Peyer's patch (tissue), 4 donors: ENCODE measurements at regions not wholly inside any gene's neighbourhood (a gene's known extent, or its start where the extent isn't known, plus 50 kb on each side); places are given as distances from the start of the nearest gene placed in this dataset.

Source experiments
- DNase-seq, 3 donors: peaks; one replicate each; pipeline ENCODE4 v3.0.0-alpha.2; 2017 to 2019
- H3K27ac ChIP-seq, 4 donors: fragments of 200-600 bp; sonication (generic); one replicate each; pipeline ENCODE4 v1.5.1; 2016 to 2019
- H3K27me3 ChIP-seq, 2 donors: fragments of 200-600 bp; sonication (generic); one replicate each; pipeline ENCODE4 v1.5.1; 2019
- H3K36me3 ChIP-seq, 3 donors: fragments of 200-600 bp; sonication (generic); one replicate each; pipeline ENCODE4 v1.5.1; 2016 to 2019
- H3K4me1 ChIP-seq, 4 donors: fragments of 200-600 bp; sonication (generic); one replicate each; pipeline ENCODE4 v1.5.1; 2016 to 2019
- H3K4me3 ChIP-seq, 4 donors: fragments of 200-600 bp; sonication (generic); 1 replicate in 3 of 4; 2 replicates in 1 of 4; pipeline ENCODE4 v1.5.1; 2016 to 2019; ENCODE audit warnings: mild to moderate bottlenecking in 1 of 4
- H3K9me3 ChIP-seq, 4 donors: fragments of 200-600 bp; sonication (generic); one replicate each; pipeline ENCODE4 v1.5.1; 2016 to 2019; ENCODE audit warnings: mild to moderate bottlenecking in 1 of 4
- CTCF ChIP-seq, 6 experiments: fragments of 450-650 bp in 4 of 6; fragments of 200-600 bp in 2 of 6; sonication (generic) in 1 of 6; IDR thresholded peaks; one replicate each; pipeline ENCODE4 v1.5.1; 2017 to 2019; ENCODE audit warnings: antibody characterized with exemption in 6 of 6, mild to moderate bottlenecking in 3 of 6, moderate library complexity in 1 of 6
- POLR2A ChIP-seq, 2 donors: fragments of 450-650 bp; IDR thresholded peaks; one replicate each; pipeline ENCODE4 v1.5.1; 2017; ENCODE audit warnings: antibody characterized with exemption in 2 of 2, mild to moderate bottlenecking in 2 of 2, moderate library complexity in 2 of 2

DNA sequence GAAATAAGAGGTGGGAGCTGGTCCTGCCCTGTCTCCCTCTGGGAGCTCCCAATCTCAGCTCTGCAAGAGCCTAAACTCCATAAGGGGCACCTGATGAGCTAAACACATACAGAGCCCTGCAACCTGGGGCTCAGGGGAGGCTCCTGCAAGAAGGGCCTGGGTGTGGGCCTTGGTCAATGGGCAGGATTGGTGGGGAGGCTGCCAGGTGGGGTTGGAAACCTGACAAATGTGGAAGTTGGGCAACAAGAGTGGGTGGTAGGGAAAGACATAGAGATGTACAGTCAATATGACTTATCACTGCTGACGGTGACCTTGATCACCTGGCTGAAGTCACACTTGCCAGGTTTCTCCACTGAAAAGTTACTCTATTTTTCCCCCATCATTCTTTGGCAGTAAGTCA lies 209.9 kb downstream of the TTC32 start:
- Histone ChIP-seq H3K4me1 (no peaks in the 10 kb centered on the region), H3K27me3 (no peaks in the 10 kb centered on the region), H3K36me3 (no peaks in the 10 kb centered on the region), H3K4me3 (no peak overlapping the region), H3K27ac (no peak overlapping the region), H3K9me3 (no peaks in the 10 kb centered on the region)
- DNase-seq = no peak
- TF ChIP-seq CTCF (IDR thresholded peaks at IDR 0.05) (no peak), POLR2A (IDR thresholded peaks at IDR 0.05) (no peak)

- TF ChIP-seq CTCF (IDR thresholded peaks at IDR 0.05) (no peak), POLR2A (IDR thresholded peaks at IDR 0.05) (no peak)
Observed at GRCh38 chr2:19690429-19690828, 211.4 kb downstream of the TTC32 start.

DNA sequence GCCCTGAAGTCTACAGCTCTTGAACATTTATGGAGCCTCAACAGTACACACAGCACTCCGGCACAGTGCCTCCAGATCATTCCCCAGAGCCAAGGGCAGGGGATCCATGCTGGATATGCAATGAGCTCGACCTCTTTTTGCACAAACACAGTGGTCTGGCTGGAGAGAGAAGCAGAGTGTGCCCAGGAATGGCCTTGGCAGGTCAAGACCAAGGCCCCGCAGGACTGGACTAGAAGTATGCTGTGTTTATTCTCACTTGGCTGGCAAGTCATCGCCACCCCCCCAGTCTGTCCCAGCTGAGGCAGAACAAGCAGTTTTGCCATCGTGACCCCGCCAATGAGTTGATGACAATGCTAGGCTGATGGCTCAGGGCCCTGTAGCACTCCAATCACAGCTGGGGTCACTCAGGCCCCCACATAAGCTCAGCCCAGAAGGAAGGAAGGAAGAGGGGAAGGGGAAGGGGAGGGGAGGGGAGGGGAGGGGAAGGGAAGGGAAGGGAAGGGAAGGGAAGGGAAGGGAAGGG lies 212.1 kb downstream of the TTC32 start:
- no peaks in the 10 kb centered on the region for H3K9me3 ChIP-seq
- H3K36me3 ChIP-seq = no peaks in the 10 kb centered on the region
- TF ChIP-seq POLR2A (IDR thresholded peaks at IDR 0.05) (no peak), CTCF (IDR thresholded peaks at IDR 0.05) (no peak)
- H3K4me3 ChIP-seq = no peak overlapping the region
- no peak for DNase-seq
- H3K27me3 ChIP-seq = no peaks in the 10 kb centered on the region
- no peak overlapping the region for H3K27ac ChIP-seq
- H3K4me1 ChIP-seq = no peaks in the 10 kb centered on the region

More at GRCh38 chr2:19690429-19690828, 211.4 kb downstream of the TTC32 start:
- Histone ChIP-seq H3K9me3 (no peaks in the 10 kb centered on the region), H3K36me3 (no peaks in the 10 kb centered on the region), H3K4me1 (no peaks in the 10 kb centered on the region), H3K27me3 (no peaks in the 10 kb centered on the region), H3K4me3 (no peak overlapping the region), H3K27ac (no peak overlapping the region)
- no peak for DNase-seq

DNA sequence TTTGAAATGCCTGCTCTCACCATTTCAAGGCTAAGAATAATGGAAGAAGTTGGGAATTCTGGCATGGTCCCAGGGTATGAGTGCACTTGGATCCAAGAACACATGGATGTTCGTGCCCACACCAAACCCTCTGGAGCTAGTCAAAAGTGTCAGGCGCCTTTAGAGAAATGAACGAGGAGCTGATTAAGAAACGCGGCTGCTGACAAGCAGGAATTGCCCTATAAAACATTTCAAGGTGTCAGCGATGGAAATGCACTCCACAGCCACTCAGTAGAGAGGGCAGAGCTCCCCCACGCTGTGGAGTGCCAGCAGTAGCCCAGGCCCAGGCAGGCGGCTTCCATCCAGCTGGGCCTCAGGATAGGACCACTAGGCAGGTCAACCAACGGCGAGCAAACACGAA lies 213.7 kb downstream of the TTC32 start:
- H3K27ac ChIP-seq = no peak overlapping the region

DNA sequence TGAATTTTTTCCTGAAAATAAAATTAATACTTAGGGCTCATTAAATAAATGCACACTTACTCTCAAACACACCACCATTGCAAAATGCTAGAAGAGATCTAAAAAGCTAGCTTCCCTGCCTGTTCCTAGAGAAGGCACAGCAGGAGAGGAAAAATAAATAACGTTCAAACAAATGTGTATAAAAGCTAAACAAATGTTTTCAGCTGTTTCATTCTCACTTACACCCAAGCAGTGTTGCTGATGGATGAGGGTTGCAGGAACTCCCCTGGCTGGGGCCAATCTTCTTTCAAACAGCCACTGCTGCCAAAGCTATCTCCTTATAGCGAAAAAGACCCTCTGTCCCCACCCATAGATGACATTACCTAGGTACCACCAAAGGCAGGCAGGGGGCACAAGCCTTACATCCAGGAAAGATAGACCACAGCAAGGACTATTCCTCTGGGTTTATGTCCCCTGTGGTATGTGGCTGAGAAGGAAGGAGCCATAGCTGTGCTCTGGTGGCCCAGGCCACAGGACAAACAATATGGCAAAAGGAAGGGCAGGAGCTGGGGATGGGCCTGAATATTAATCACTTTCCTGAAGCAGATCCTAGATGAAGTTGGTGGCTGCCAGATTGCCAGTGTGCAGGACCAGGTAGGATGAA lies 214.6 kb downstream of the TTC32 start:
- no peaks in the 10 kb centered on the region for H3K27me3 ChIP-seq
- H3K4me3 ChIP-seq = no peak overlapping the region
- no peaks in the 10 kb centered on the region for H3K9me3 ChIP-seq
- TF ChIP-seq CTCF (IDR thresholded peaks at IDR 0.05) (no peak), POLR2A (IDR thresholded peaks at IDR 0.05) (no peak)
- no peaks in the 10 kb centered on the region for H3K4me1 ChIP-seq
- DNase-seq = no peak
- no peak overlapping the region for H3K27ac ChIP-seq
- no peaks in the 10 kb centered on the region for H3K36me3 ChIP-seq

More for the DNA sequence above, 213.7 kb downstream of the TTC32 start:
- H3K4me1 ChIP-seq = no peaks in the 10 kb centered on the region
- no peaks in the 10 kb centered on the region for H3K27me3 ChIP-seq
- DNase-seq = no peak
- H3K4me3 ChIP-seq = no peak overlapping the region
- no peak for TF ChIP-seq CTCF (IDR thresholded peaks at IDR 0.05)
- no peak for TF ChIP-seq POLR2A (IDR thresholded peaks at IDR 0.05)
- H3K36me3 ChIP-seq = no peaks in the 10 kb centered on the region
- H3K9me3 ChIP-seq = no peaks in the 10 kb centered on the region
